H1 (cell line): ENCODE measurements at regions not wholly inside any gene's neighbourhood (a gene's known extent, or its start where the extent isn't known, plus 50 kb on each side); places are given as distances from the start of the nearest gene placed in this dataset.

Experiments
- TF ChIP-seq, protein P1 (sequence below): fragments of 300-600 bp; sonication (generic); IDR thresholded peaks from 2 replicates; pipeline ENCODE4 v1.7.1; 2012; ENCODE audit warnings: low read length, moderate library complexity, mild to moderate bottlenecking, inconsistent platforms; ENCODE audit not compliant: insufficient replicate concordance

DNA sequence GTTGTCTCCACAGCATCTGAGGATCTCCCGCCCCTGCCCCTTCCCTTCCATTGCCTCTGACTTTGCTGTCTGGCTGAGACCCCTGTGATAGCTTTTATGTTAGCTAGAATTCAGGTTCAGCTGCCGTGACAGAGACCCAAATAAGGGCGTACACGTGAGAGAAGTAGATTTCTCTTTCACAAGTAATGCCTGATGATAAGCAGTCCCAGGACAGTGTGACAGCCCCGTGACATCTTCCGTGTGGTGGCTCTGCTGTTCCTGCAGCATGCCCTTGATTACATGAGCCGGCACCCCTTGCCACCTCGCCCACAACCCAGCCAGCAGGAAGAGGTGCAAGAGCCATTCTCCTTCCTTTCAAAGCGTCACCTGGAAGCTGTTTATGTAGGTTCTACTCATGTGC is 130.9 kb upstream of the PODXL start (continued):
- TF ChIP-seq, protein P1, sequence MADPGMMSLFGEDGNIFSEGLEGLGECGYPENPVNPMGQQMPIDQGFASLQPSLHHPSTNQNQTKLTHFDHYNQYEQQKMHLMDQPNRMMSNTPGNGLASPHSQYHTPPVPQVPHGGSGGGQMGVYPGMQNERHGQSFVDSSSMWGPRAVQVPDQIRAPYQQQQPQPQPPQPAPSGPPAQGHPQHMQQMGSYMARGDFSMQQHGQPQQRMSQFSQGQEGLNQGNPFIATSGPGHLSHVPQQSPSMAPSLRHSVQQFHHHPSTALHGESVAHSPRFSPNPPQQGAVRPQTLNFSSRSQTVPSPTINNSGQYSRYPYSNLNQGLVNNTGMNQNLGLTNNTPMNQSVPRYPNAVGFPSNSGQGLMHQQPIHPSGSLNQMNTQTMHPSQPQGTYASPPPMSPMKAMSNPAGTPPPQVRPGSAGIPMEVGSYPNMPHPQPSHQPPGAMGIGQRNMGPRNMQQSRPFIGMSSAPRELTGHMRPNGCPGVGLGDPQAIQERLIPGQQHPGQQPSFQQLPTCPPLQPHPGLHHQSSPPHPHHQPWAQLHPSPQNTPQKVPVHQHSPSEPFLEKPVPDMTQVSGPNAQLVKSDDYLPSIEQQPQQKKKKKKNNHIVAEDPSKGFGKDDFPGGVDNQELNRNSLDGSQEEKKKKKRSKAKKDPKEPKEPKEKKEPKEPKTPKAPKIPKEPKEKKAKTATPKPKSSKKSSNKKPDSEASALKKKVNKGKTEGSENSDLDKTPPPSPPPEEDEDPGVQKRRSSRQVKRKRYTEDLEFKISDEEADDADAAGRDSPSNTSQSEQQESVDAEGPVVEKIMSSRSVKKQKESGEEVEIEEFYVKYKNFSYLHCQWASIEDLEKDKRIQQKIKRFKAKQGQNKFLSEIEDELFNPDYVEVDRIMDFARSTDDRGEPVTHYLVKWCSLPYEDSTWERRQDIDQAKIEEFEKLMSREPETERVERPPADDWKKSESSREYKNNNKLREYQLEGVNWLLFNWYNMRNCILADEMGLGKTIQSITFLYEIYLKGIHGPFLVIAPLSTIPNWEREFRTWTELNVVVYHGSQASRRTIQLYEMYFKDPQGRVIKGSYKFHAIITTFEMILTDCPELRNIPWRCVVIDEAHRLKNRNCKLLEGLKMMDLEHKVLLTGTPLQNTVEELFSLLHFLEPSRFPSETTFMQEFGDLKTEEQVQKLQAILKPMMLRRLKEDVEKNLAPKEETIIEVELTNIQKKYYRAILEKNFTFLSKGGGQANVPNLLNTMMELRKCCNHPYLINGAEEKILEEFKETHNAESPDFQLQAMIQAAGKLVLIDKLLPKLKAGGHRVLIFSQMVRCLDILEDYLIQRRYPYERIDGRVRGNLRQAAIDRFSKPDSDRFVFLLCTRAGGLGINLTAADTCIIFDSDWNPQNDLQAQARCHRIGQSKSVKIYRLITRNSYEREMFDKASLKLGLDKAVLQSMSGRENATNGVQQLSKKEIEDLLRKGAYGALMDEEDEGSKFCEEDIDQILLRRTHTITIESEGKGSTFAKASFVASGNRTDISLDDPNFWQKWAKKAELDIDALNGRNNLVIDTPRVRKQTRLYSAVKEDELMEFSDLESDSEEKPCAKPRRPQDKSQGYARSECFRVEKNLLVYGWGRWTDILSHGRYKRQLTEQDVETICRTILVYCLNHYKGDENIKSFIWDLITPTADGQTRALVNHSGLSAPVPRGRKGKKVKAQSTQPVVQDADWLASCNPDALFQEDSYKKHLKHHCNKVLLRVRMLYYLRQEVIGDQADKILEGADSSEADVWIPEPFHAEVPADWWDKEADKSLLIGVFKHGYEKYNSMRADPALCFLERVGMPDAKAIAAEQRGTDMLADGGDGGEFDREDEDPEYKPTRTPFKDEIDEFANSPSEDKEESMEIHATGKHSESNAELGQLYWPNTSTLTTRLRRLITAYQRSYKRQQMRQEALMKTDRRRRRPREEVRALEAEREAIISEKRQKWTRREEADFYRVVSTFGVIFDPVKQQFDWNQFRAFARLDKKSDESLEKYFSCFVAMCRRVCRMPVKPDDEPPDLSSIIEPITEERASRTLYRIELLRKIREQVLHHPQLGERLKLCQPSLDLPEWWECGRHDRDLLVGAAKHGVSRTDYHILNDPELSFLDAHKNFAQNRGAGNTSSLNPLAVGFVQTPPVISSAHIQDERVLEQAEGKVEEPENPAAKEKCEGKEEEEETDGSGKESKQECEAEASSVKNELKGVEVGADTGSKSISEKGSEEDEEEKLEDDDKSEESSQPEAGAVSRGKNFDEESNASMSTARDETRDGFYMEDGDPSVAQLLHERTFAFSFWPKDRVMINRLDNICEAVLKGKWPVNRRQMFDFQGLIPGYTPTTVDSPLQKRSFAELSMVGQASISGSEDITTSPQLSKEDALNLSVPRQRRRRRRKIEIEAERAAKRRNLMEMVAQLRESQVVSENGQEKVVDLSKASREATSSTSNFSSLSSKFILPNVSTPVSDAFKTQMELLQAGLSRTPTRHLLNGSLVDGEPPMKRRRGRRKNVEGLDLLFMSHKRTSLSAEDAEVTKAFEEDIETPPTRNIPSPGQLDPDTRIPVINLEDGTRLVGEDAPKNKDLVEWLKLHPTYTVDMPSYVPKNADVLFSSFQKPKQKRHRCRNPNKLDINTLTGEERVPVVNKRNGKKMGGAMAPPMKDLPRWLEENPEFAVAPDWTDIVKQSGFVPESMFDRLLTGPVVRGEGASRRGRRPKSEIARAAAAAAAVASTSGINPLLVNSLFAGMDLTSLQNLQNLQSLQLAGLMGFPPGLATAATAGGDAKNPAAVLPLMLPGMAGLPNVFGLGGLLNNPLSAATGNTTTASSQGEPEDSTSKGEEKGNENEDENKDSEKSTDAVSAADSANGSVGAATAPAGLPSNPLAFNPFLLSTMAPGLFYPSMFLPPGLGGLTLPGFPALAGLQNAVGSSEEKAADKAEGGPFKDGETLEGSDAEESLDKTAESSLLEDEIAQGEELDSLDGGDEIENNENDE: no peak
